ENCODE measurements at regions not wholly inside any gene's neighbourhood (a gene's known extent, or its start where the extent isn't known, plus 50 kb on each side); places are given as distances from the start of the nearest gene placed in this dataset.

DNA sequence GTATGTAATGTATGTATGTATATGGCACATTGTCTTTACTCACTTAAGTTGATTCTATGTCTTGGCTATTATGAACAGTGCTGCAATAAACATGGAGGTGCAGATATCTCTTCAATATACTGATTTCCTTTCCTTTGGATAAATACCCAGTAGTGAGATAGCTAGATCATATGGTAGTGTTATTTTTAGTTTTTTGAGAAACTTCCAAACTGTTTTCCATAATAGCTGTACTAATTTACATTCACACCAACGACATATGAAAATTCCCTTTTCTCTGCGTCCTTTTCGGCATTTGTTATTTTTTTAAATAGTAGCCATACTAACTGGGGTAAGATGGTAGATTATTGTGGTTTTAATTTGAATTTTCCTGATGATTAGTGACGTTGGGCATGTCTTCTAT is 445.6 kb downstream of the NFIB start:
- TF ChIP-seq, protein P1, sequence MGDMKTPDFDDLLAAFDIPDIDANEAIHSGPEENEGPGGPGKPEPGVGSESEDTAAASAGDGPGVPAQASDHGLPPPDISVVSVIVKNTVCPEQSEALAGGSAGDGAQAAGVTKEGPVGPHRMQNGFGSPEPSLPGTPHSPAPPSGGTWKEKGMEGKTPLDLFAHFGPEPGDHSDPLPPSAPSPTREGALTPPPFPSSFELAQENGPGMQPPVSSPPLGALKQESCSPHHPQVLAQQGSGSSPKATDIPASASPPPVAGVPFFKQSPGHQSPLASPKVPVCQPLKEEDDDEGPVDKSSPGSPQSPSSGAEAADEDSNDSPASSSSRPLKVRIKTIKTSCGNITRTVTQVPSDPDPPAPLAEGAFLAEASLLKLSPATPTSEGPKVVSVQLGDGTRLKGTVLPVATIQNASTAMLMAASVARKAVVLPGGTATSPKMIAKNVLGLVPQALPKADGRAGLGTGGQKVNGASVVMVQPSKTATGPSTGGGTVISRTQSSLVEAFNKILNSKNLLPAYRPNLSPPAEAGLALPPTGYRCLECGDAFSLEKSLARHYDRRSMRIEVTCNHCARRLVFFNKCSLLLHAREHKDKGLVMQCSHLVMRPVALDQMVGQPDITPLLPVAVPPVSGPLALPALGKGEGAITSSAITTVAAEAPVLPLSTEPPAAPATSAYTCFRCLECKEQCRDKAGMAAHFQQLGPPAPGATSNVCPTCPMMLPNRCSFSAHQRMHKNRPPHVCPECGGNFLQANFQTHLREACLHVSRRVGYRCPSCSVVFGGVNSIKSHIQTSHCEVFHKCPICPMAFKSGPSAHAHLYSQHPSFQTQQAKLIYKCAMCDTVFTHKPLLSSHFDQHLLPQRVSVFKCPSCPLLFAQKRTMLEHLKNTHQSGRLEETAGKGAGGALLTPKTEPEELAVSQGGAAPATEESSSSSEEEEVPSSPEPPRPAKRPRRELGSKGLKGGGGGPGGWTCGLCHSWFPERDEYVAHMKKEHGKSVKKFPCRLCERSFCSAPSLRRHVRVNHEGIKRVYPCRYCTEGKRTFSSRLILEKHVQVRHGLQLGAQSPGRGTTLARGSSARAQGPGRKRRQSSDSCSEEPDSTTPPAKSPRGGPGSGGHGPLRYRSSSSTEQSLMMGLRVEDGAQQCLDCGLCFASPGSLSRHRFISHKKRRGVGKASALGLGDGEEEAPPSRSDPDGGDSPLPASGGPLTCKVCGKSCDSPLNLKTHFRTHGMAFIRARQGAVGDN (IDR thresholded peaks at IDR 0.05) = no peak
- no peak for TF ChIP-seq POLR2A (IDR thresholded peaks at IDR 0.05; ENCODE audit: low read depth, low read length)
- TF ChIP-seq, protein P2, sequence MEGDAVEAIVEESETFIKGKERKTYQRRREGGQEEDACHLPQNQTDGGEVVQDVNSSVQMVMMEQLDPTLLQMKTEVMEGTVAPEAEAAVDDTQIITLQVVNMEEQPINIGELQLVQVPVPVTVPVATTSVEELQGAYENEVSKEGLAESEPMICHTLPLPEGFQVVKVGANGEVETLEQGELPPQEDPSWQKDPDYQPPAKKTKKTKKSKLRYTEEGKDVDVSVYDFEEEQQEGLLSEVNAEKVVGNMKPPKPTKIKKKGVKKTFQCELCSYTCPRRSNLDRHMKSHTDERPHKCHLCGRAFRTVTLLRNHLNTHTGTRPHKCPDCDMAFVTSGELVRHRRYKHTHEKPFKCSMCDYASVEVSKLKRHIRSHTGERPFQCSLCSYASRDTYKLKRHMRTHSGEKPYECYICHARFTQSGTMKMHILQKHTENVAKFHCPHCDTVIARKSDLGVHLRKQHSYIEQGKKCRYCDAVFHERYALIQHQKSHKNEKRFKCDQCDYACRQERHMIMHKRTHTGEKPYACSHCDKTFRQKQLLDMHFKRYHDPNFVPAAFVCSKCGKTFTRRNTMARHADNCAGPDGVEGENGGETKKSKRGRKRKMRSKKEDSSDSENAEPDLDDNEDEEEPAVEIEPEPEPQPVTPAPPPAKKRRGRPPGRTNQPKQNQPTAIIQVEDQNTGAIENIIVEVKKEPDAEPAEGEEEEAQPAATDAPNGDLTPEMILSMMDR (IDR thresholded peaks at IDR 0.05 in 2 of 3, conservative IDR thresholded peaks at IDR 0.05 in 1 of 3; ENCODE audit: control insufficient read depth in 2 of 3, extremely low read depth in 1 of 3, insufficient read depth in 1 of 3, low read depth in 3 of 3, low read length in 3 of 3) = no peak
- TF ChIP-seq SUZ12 (IDR thresholded peaks at IDR 0.05; ENCODE audit: unreplicated experiment) = no peak
- no peak for TF ChIP-seq POLR2AphosphoS2 (IDR thresholded peaks at IDR 0.05; ENCODE audit: low read depth, low read length)
- no peak for TF ChIP-seq BCL11A (IDR thresholded peaks at IDR 0.05; ENCODE audit: low read depth, low read length)
- no peak for TF ChIP-seq NFIC (IDR thresholded peaks at IDR 0.05; ENCODE audit: low read depth, low read length)
- TF ChIP-seq JUND (IDR thresholded peaks at IDR 0.05; ENCODE audit: low read depth, low read length) = no peak
- TF ChIP-seq EZH2 (IDR thresholded peaks at IDR 0.05; ENCODE audit: borderline replicate concordance, control insufficient read depth, low read depth, low read length) = no peak
